ENCODE measurements at regions not wholly inside any gene's neighbourhood (a gene's known extent, or its start where the extent isn't known, plus 50 kb on each side); places are given as distances from the start of the nearest gene placed in this dataset.

DNA sequence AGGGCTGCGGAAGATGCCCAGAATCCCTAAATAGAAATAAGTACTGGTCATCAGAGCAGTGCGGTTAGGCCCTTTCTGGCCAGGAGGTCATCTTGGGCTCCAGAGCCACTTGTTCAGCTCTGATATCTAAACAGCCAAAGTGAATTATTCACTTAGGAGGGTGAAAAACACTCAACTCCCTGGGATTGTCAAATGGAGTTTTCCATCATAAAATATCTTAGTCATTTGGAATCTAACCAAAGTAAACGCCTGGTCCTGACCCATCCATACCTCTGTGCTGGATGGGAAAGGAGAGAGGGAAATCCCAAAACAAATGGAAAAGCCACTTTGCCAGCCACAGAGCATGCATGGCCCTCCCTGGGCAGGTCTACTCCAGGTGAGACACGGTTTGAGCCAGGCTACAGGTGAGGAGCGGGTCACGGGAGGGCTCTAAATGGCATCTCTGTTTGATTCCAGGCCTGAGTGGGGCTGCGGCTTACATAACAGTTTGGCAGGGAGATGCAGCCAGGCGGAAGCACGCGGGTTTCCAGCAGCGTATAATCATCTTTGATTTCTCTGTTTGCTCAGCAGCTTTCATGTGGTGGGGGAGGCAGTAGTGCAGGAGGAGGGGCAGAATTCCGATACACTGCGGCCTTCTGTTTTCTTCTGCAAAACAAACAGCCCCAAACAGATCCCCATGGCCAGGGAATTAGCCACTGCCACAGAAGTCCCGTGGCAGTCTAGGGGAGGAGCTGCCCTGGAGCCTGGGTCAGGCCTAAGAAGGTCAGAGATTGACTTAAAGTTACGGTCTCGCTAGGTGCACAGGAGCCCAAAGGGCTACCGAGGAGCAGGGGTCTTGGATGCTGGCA, 59.1 kb upstream of the ZNF648 start:
- DNase-seq: no peak

DNA sequence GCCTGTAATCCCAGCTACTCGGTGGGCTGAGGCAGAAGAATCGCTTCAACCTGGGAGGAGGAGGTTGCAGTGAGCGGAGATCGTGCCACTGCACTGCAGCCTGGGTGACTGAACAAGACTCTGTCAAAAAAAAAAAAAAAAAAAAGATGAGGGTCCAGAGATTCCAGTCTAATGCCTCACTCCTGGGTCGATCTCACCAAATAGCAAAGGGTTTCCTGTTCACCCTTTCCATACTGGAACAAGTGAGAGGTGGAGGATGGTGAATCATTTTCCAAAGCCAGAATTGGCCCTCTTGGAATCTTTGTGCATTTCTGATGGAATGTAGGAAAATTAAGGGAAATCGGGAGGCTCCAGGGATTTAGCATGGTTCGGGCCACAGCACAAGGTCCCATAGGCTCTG, 58.1 kb upstream of the ZNF648 start:
- no peak for DNase-seq

DNA sequence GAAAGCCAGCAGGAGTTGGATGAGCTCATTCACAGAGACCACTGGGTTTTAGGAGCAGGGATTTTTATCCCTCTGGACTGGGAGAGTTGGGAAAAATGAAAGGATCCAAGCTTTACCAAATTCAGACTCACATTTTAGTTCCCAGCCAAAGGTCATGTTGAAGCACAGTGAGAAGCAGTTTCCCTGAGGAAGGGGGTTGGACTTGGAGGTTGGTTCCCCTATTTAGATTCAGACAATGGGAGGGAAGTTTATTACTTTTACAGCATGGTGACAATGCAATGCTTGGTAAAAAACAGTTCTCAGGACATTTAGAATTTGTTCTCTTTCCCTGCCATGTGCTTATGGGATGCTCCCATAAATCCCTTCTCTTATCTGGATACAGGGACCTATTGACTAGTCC, 57.3 kb upstream of the ZNF648 start:
- no peak for DNase-seq

- no peak for DNase-seq
These were observed 53.1 kb upstream of the ZNF648 start for GRCh38 chr1:182114627-182115023.

- no peak for DNase-seq
These were observed 52.5 kb upstream of the ZNF648 start for GRCh38 chr1:182113879-182114626.

DNA sequence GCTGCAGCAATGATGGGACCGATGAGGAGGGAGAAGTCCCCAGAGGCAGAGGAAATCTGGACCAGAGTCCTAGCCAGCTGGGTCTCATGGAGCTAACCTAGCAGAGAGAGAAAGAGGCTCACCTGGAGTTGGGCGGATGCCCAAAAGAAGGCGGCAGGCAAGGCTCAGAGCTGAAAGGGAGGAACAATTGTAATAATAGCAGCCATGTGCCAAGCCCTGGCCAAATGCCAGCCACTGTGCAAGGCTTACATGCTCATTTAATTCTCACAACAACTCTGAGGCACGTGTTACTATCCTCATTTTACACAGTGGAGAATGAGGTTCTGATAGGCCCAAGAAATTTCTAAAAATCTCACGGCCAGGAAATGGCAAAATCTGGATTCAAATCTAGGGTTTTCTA, 50.0 kb upstream of the ZNF648 start:
- DNase-seq: no peak
